ENCODE measurements at regions not wholly inside any gene's neighbourhood (a gene's known extent, or its start where the extent isn't known, plus 50 kb on each side); places are given as distances from the start of the nearest gene placed in this dataset.

GRCh38 chr5:58279259-58279658 is 180.6 kb downstream of the PLK2 start:
- H3K27me3 ChIP-seq: no peaks in the 10 kb centered on the region
- no peaks in the 10 kb centered on the region for H3K36me3 ChIP-seq (replicated peaks; ENCODE audit: insufficient read depth, low read depth)

GRCh38 chr5:58276431-58276830 is 183.5 kb downstream of the PLK2 start:
- WGBS (ENCODE audit: low lambda C conversion rate, missing lambda C conversion rate): 88% methylated on average over 3 of the region's 3 CpGs
- H3K27me3 ChIP-seq: no peaks in the 10 kb centered on the region
- no peaks in the 10 kb centered on the region for H3K36me3 ChIP-seq (replicated peaks; ENCODE audit: insufficient read depth, low read depth)
- no peaks in the 10 kb centered on the region for H3K9me2 ChIP-seq (replicated peaks; ENCODE audit: insufficient read depth)
- H3K79me2 ChIP-seq: no peaks in the 10 kb centered on the region
- H3K9me3 ChIP-seq (ENCODE audit: low read depth): no peaks in the 10 kb centered on the region
- H3K4me3 ChIP-seq: no peak overlapping the region
- no peak for TF ChIP-seq CTCF (IDR thresholded peaks at IDR 0.05; ENCODE audit: poor library complexity)
- no peak for TF ChIP-seq EZH2phosphoT487 (IDR thresholded peaks at IDR 0.05; ENCODE audit: low read depth, severe bottlenecking, unreplicated experiment)
- TF ChIP-seq EZH2 (IDR thresholded peaks at IDR 0.05; ENCODE audit: borderline replicate concordance): no peak
- no peak overlapping the region for H2AFZ ChIP-seq
- no peak for DNase-seq (ENCODE audit: low spot score)
- H3K27ac ChIP-seq: no peak overlapping the region
- no peak overlapping the region for H3K4me2 ChIP-seq
- H4K20me1 ChIP-seq (ENCODE audit: insufficient read depth, poor library complexity, severe bottlenecking): no peaks in the 10 kb centered on the region
- no peaks in the 10 kb centered on the region for H3K4me1 ChIP-seq (ENCODE audit: insufficient read depth)

More at GRCh38 chr5:58279259-58279658, 180.6 kb downstream of the PLK2 start:
- WGBS (ENCODE audit: low lambda C conversion rate, missing lambda C conversion rate): 100% methylated on average over 1 of the region's 1 CpG
- no peaks in the 10 kb centered on the region for H3K9me2 ChIP-seq (replicated peaks; ENCODE audit: insufficient read depth)
- no peaks in the 10 kb centered on the region for H3K4me1 ChIP-seq (ENCODE audit: insufficient read depth)
- H3K9me3 ChIP-seq (ENCODE audit: low read depth): no peaks in the 10 kb centered on the region
- no peaks in the 10 kb centered on the region for H3K79me2 ChIP-seq
- H2AFZ ChIP-seq: no peak overlapping the region
- no peak overlapping the region for H3K27ac ChIP-seq
- H4K20me1 ChIP-seq (ENCODE audit: insufficient read depth, poor library complexity, severe bottlenecking): no peaks in the 10 kb centered on the region
- H3K4me3 ChIP-seq: no peak overlapping the region
- no peak overlapping the region for H3K4me2 ChIP-seq
- no peak for DNase-seq (ENCODE audit: low spot score)
- no peak for TF ChIP-seq EZH2phosphoT487 (IDR thresholded peaks at IDR 0.05; ENCODE audit: low read depth, severe bottlenecking, unreplicated experiment)
- TF ChIP-seq CTCF (IDR thresholded peaks at IDR 0.05; ENCODE audit: poor library complexity): no peak
- TF ChIP-seq EZH2 (IDR thresholded peaks at IDR 0.05; ENCODE audit: borderline replicate concordance): no peak

- Histone ChIP-seq H3K9me2 (replicated peaks; ENCODE audit: insufficient read depth) (no peaks in the 10 kb centered on the region), H3K27me3 (no peaks in the 10 kb centered on the region), H3K36me3 (replicated peaks; ENCODE audit: insufficient read depth, low read depth) (no peaks in the 10 kb centered on the region), H3K4me1 (ENCODE audit: insufficient read depth) (no peaks in the 10 kb centered on the region), H2AFZ (no peak overlapping the region), H4K20me1 (ENCODE audit: insufficient read depth, poor library complexity, severe bottlenecking) (no peaks in the 10 kb centered on the region), H3K4me3 (no peak overlapping the region), H3K4me2 (no peak overlapping the region), H3K9me3 (ENCODE audit: low read depth) (no peaks in the 10 kb centered on the region), H3K79me2 (no peaks in the 10 kb centered on the region), H3K27ac (no peak overlapping the region)
- TF ChIP-seq EZH2 (IDR thresholded peaks at IDR 0.05; ENCODE audit: borderline replicate concordance) (no peak), EZH2phosphoT487 (IDR thresholded peaks at IDR 0.05; ENCODE audit: low read depth, severe bottlenecking, unreplicated experiment) (no peak), CTCF (IDR thresholded peaks at IDR 0.05; ENCODE audit: poor library complexity) (no peak)
- 84% methylated on average over 4 of the region's 4 CpGs for WGBS (ENCODE audit: low lambda C conversion rate, missing lambda C conversion rate)
- DNase-seq (ENCODE audit: low spot score): no peak
Measured at GRCh38 chr5:58275516-58275915, 184.4 kb downstream of the PLK2 start.

GRCh38 chr5:58274191-58274590 is 185.7 kb downstream of the PLK2 start:
- Histone ChIP-seq H2AFZ (no peak overlapping the region), H3K36me3 (replicated peaks; ENCODE audit: insufficient read depth, low read depth) (no peaks in the 10 kb centered on the region), H3K4me3 (no peak overlapping the region), H4K20me1 (ENCODE audit: insufficient read depth, poor library complexity, severe bottlenecking) (no peaks in the 10 kb centered on the region), H3K27ac (no peak overlapping the region), H3K79me2 (no peaks in the 10 kb centered on the region), H3K4me1 (ENCODE audit: insufficient read depth) (no peaks in the 10 kb centered on the region), H3K4me2 (no peak overlapping the region), H3K27me3 (no peaks in the 10 kb centered on the region), H3K9me3 (ENCODE audit: low read depth) (no peaks in the 10 kb centered on the region), H3K9me2 (replicated peaks; ENCODE audit: insufficient read depth) (no peaks in the 10 kb centered on the region)
- no peak for DNase-seq (ENCODE audit: low spot score)
- TF ChIP-seq EZH2phosphoT487 (IDR thresholded peaks at IDR 0.05; ENCODE audit: low read depth, severe bottlenecking, unreplicated experiment) (no peak), EZH2 (IDR thresholded peaks at IDR 0.05; ENCODE audit: borderline replicate concordance) (no peak), CTCF (IDR thresholded peaks at IDR 0.05; ENCODE audit: poor library complexity) (no peak)

All from hepatocyte (in vitro differentiated cells).